ENCODE measurements at regions not wholly inside any gene's neighbourhood (a gene's known extent, or its start where the extent isn't known, plus 50 kb on each side); places are given as distances from the start of the nearest gene placed in this dataset.

GRCh38 chr4:92183825-92184224, 119.9 kb upstream of the GRID2 start:
- no peaks in the 10 kb centered on the region for H3K27me3 ChIP-seq
- ATAC-seq (no peak), DNase-seq (no peak)
- intact Hi-C loops (cut with DNase I), result no loop called here
- 96 to 97% methylated on average over 13 of the region's 13 CpGs for WGBS, 2 donors
- TF ChIP-seq CTCF (IDR thresholded peaks at IDR 0.05) (no peak), POLR2A (IDR thresholded peaks at IDR 0.05) (no peak)
- H3K4me1 ChIP-seq, result no peaks in the 10 kb centered on the region
- H3K4me3 ChIP-seq, result no peak overlapping the region
- no peaks in the 10 kb centered on the region for H3K36me3 ChIP-seq (replicated peaks in 1 of 2; ENCODE audit: insufficient read depth in 1 of 2, low read depth in 2 of 2)
- H3K9me3 ChIP-seq, result no peaks in the 10 kb centered on the region
- no peak overlapping the region for H3K27ac ChIP-seq

- no peaks in the 10 kb centered on the region for H3K4me1 ChIP-seq
- H3K36me3 ChIP-seq (replicated peaks in 1 of 2; ENCODE audit: insufficient read depth in 1 of 2, low read depth in 2 of 2), result no peaks in the 10 kb centered on the region
- 68 to 79% methylated on average over 2 of the region's 2 CpGs for WGBS, 2 donors
- no peaks in the 10 kb centered on the region for H3K9me3 ChIP-seq
- TF ChIP-seq CTCF (IDR thresholded peaks at IDR 0.05) (no peak), POLR2A (IDR thresholded peaks at IDR 0.05) (no peak)
- no peak overlapping the region for H3K27ac ChIP-seq
- ATAC-seq, result no peak
- no peak overlapping the region for H3K4me3 ChIP-seq
- DNase-seq, result no peak
- intact Hi-C loops (cut with DNase I), result no loop called here
- no peaks in the 10 kb centered on the region for H3K27me3 ChIP-seq
Measured at GRCh38 chr4:92184566-92184965, 119.2 kb upstream of the GRID2 start.

- WGBS, 2 donors, result 87 to 95% methylated on average over 2 of the region's 2 CpGs
Measured at GRCh38 chr4:92186239-92186638, 117.5 kb upstream of the GRID2 start.

GRCh38 chr4:92189146-92189545, 114.6 kb upstream of the GRID2 start:
- DNase-seq (no peak), ATAC-seq (no peak)
- H3K36me3 ChIP-seq (replicated peaks in 1 of 2; ENCODE audit: insufficient read depth in 1 of 2, low read depth in 2 of 2), result no peaks in the 10 kb centered on the region
- TF ChIP-seq POLR2A (IDR thresholded peaks at IDR 0.05), result no peak
- no peak for TF ChIP-seq CTCF (IDR thresholded peaks at IDR 0.05)
- H3K4me1 ChIP-seq, result no peaks in the 10 kb centered on the region
- no peak overlapping the region for H3K4me3 ChIP-seq
- no peaks in the 10 kb centered on the region for H3K9me3 ChIP-seq
- intact Hi-C loops (cut with DNase I), result no loop called here
- no peaks in the 10 kb centered on the region for H3K27me3 ChIP-seq
- H3K27ac ChIP-seq, result no peak overlapping the region

More at GRCh38 chr4:92186239-92186638, 117.5 kb upstream of the GRID2 start:
- no peak for TF ChIP-seq POLR2A (IDR thresholded peaks at IDR 0.05)
- TF ChIP-seq CTCF (IDR thresholded peaks at IDR 0.05), result no peak
- no peaks in the 10 kb centered on the region for H3K9me3 ChIP-seq
- ATAC-seq (no peak), DNase-seq (no peak)
- H3K27me3 ChIP-seq, result no peaks in the 10 kb centered on the region
- no peaks in the 10 kb centered on the region for H3K4me1 ChIP-seq
- no peaks in the 10 kb centered on the region for H3K36me3 ChIP-seq (replicated peaks in 1 of 2; ENCODE audit: insufficient read depth in 1 of 2, low read depth in 2 of 2)
- H3K4me3 ChIP-seq, result no peak overlapping the region
- intact Hi-C loops (cut with DNase I), result no loop called here
- no peak overlapping the region for H3K27ac ChIP-seq

- Histone ChIP-seq H3K27me3 (no peaks in the 10 kb centered on the region), H3K27ac (no peak overlapping the region), H3K36me3 (replicated peaks in 1 of 2; ENCODE audit: insufficient read depth in 1 of 2, low read depth in 2 of 2) (no peaks in the 10 kb centered on the region), H3K4me1 (no peaks in the 10 kb centered on the region), H3K4me3 (no peak overlapping the region), H3K9me3 (no peaks in the 10 kb centered on the region)
- ATAC-seq (no peak), DNase-seq (no peak)
- TF ChIP-seq POLR2A (IDR thresholded peaks at IDR 0.05) (no peak), CTCF (IDR thresholded peaks at IDR 0.05) (no peak)
- intact Hi-C loops (cut with DNase I), result no loop called here
- 88 to 90% methylated on average over 4 of the region's 4 CpGs for WGBS, 2 donors
Measured at GRCh38 chr4:92198711-92199110, 105.1 kb upstream of the GRID2 start.

All from body of pancreas (tissue), 4 donors.